GM18907 (cell line): ENCODE measurements at regions not wholly inside any gene's neighbourhood (a gene's known extent, or its start where the extent isn't known, plus 50 kb on each side); places are given as distances from the start of the nearest gene placed in this dataset.

Experiments used
- ATAC-seq: cut with Tn5 transposase; IDR thresholded peaks from one replicate; pipeline ENCODE4 v1.9.1; 2021; ENCODE audit warnings: mild to moderate bottlenecking, moderate library complexity; ENCODE audit not compliant: unreplicated experiment

GRCh38 chr6:130314271-130314670, 51.5 kb upstream of the TMEM200A start:
- ATAC-seq, result peak; percentile 67

GRCh38 chr6:130313206-130313605, 52.6 kb upstream of the TMEM200A start:
- ATAC-seq, result no peak

- ATAC-seq, result no peak
These were observed 56.8 kb upstream of the TMEM200A start for GRCh38 chr6:130309028-130309427.

- ATAC-seq, result no peak
These were observed 58.0 kb upstream of the TMEM200A start for GRCh38 chr6:130307752-130308361.

GRCh38 chr6:130306377-130306776, 59.4 kb upstream of the TMEM200A start:
- ATAC-seq, result no peak

- ATAC-seq, result no peak
These were observed 62.4 kb upstream of the TMEM200A start for GRCh38 chr6:130303431-130303830.

GRCh38 chr6:130298258-130298657, 67.6 kb upstream of the TMEM200A start:
- no peak for ATAC-seq

- ATAC-seq, result no peak
These were observed 69.0 kb upstream of the TMEM200A start for GRCh38 chr6:130296854-130297253.

- peak; percentile 70 for ATAC-seq
These were observed 71.0 kb upstream of the SAMD3 start for GRCh38 chr6:130293800-130294199.

GRCh38 chr6:130288065-130288464, 65.3 kb upstream of the SAMD3 start:
- no peak for ATAC-seq

GRCh38 chr6:130282234-130282995, 59.7 kb upstream of the SAMD3 start:
- ATAC-seq, result no peak

- ATAC-seq, result no peak
These were observed 53.8 kb upstream of the SAMD3 start for GRCh38 chr6:130276507-130276906.

GRCh38 chr6:130274007-130274406, 51.3 kb upstream of the SAMD3 start:
- no peak for ATAC-seq
